IMR-90 (cell line): ENCODE measurements at regions not wholly inside any gene's neighbourhood (a gene's known extent, or its start where the extent isn't known, plus 50 kb on each side); places are given as distances from the start of the nearest gene placed in this dataset.

ENCODE experiments used
- ATAC-seq: fragments of 200-7000 bp; cut with Tn5 transposase; 2 replicates; pipeline ENCODE4 v1.9.1; 2020; ENCODE audit warnings: low read depth, mild to moderate bottlenecking, moderate library complexity
- BruUV-seq: library from RNA; stranded (reverse); fragments of 400-500 nt; replicated peaks from 2 replicates; lab custom pipeline; 2021; lab: Mats Ljungman, UMichigan
- CTCF ChIA-PET: fragments of 300-600 bp; formaldehyde crosslinking; extraction: SDS; loops from one replicate; lab custom pipeline; 2021; ENCODE audit warnings: antibody characterized with exemption; lab: Yijun Ruan, JAX
- POLR2A ChIA-PET: fragments of 300-600 bp; sonication (Branson Sonifier 250); formaldehyde crosslinking; loops from one replicate; lab custom pipeline; 2022; ENCODE audit warnings: antibody characterized with exemption; ENCODE audit not compliant: unreplicated experiment; lab: Charles Lee
- DNase-seq: peaks from one replicate; pipeline ENCODE4 v3.0.0; 2013
- H2AFZ ChIP-seq: replicated peaks from 2 replicates; pipeline ENCODE3; 2013; ENCODE audit warnings: low read length, mild to moderate bottlenecking; ENCODE audit not compliant: poor library complexity
- H2AK5ac ChIP-seq: 2 replicates; pipeline ENCODE4 v1.6.1; 2013; ENCODE audit warnings: low read depth, low read length, inconsistent platforms
- H2AK9ac ChIP-seq: replicated peaks from 2 replicates; pipeline ENCODE3; 2013; ENCODE audit warnings: mild to moderate bottlenecking, low read depth, low read length, moderate library complexity; ENCODE audit not compliant: poor library complexity
- H2BK120ac ChIP-seq: 2 replicates; pipeline ENCODE4 v1.6.1; 2013; ENCODE audit warnings: low read depth, low read length, inconsistent platforms
- H2BK15ac ChIP-seq: 3 replicates; pipeline ENCODE4 v1.6.1; 2013; ENCODE audit warnings: low read depth, low read length, inconsistent platforms
- H2BK20ac ChIP-seq: 2 replicates; pipeline ENCODE4 v1.6.1; 2013; ENCODE audit warnings: low read depth, mild to moderate bottlenecking, inconsistent platforms, low read length, moderate library complexity
- H2BK5ac ChIP-seq: 2 replicates; pipeline ENCODE4 v1.6.1; 2013; ENCODE audit warnings: mild to moderate bottlenecking, low read depth, low read length, inconsistent platforms; ENCODE audit not compliant: poor library complexity, severe bottlenecking
- H3K14ac ChIP-seq: replicated peaks from 2 replicates; pipeline ENCODE4 v1.6.1; 2013; ENCODE audit warnings: low read depth, low read length, inconsistent platforms
- H3K18ac ChIP-seq: 2 replicates; pipeline ENCODE4 v1.6.1; 2013; ENCODE audit warnings: low read depth, low read length, control low read depth
- H3K23ac ChIP-seq: 2 replicates; pipeline ENCODE4 v1.6.1; 2013; ENCODE audit warnings: low read depth, low read length, inconsistent platforms
- H3K27ac ChIP-seq: 2 replicates; pipeline ENCODE4 v1.5.1; 2013; ENCODE audit warnings: mild to moderate bottlenecking, control low read depth, low read length; ENCODE audit not compliant: insufficient read depth
- H3K27me3 ChIP-seq: 2 replicates; pipeline ENCODE4 v1.6.1; 2013; ENCODE audit warnings: low read length; ENCODE audit not compliant: control insufficient read depth, insufficient read depth
- H3K36me3 ChIP-seq: 2 replicates; pipeline ENCODE4 v1.6.1; 2013; ENCODE audit warnings: low read length, mixed read lengths; ENCODE audit not compliant: control insufficient read depth, insufficient read depth
- H3K4ac ChIP-seq: 2 replicates; pipeline ENCODE4 v1.6.1; 2013; ENCODE audit warnings: low read depth, low read length, inconsistent platforms
- H3K4me1 ChIP-seq: 2 replicates; pipeline ENCODE4 v1.6.1; 2013; ENCODE audit warnings: low read length, mixed read lengths; ENCODE audit not compliant: control insufficient read depth, insufficient read depth
- H3K4me2 ChIP-seq: 2 replicates; pipeline ENCODE4 v1.6.1; 2013; ENCODE audit warnings: low read depth, mild to moderate bottlenecking, control low read depth, low read length, moderate library complexity
- H3K4me3 ChIP-seq: 2 replicates; pipeline ENCODE4 v1.5.1; 2013; ENCODE audit warnings: low read depth, mild to moderate bottlenecking, control low read depth, low read length, moderate library complexity; ENCODE audit not compliant: insufficient read depth
- H3K56ac ChIP-seq: 2 replicates; pipeline ENCODE4 v1.6.1; 2013; ENCODE audit warnings: low read length, inconsistent platforms; ENCODE audit not compliant: insufficient read depth; ENCODE audit errors: extremely low read depth
- H3K79me1 ChIP-seq, 2 experiments: 2 replicates each; pipeline ENCODE4 v1.6.1; 2013; ENCODE audit warnings: low read length in 2 of 2, inconsistent platforms in 1 of 2, low read depth in 1 of 2
- H3K9ac ChIP-seq: 2 replicates; pipeline ENCODE4 v1.6.1; 2013; ENCODE audit warnings: low read depth, low read length, control low read depth
- H3K9me1 ChIP-seq: 2 replicates; pipeline ENCODE4 v1.6.1; 2013; ENCODE audit warnings: low read length, inconsistent platforms; ENCODE audit not compliant: insufficient read depth
- H3K9me3 ChIP-seq: 2 replicates; pipeline ENCODE4 v1.6.1; 2013; ENCODE audit warnings: low read length; ENCODE audit not compliant: control insufficient read depth, insufficient read depth
- H4K20me1 ChIP-seq: 2 replicates; pipeline ENCODE4 v1.6.1; 2013; ENCODE audit warnings: low read length, inconsistent platforms; ENCODE audit not compliant: insufficient read depth
- H4K5ac ChIP-seq: 2 replicates; pipeline ENCODE4 v1.6.1; 2013; ENCODE audit warnings: mild to moderate bottlenecking, low read depth, low read length, control low read depth
- H4K8ac ChIP-seq, 2 experiments: 2 replicates each; pipeline ENCODE4 v1.6.1; 2013; ENCODE audit warnings: low read depth in 2 of 2, low read length in 2 of 2, control low read depth in 1 of 2, inconsistent platforms in 1 of 2
- H4K91ac ChIP-seq: 2 replicates; pipeline ENCODE4 v1.6.1; 2013; ENCODE audit warnings: low read depth, low read length, inconsistent platforms; ENCODE audit not compliant: insufficient read depth
- BHLHE40 ChIP-seq: fragments of 150-350 bp; IDR thresholded peaks from 2 replicates; pipeline ENCODE4 v1.6.1; 2016; ENCODE audit warnings: mild to moderate bottlenecking, low read depth, low read length
- CEBPB ChIP-seq: IDR thresholded peaks from 2 replicates; pipeline ENCODE4 v1.6.1; 2012; ENCODE audit warnings: low read depth, low read length, improper control_type of control experiment
- CHD1 ChIP-seq: IDR thresholded peaks from 2 replicates; pipeline ENCODE4 v1.6.1; 2012; ENCODE audit warnings: low read depth, low read length, improper control_type of control experiment
- ELK1 ChIP-seq: fragments of 150-350 bp; IDR thresholded peaks from 2 replicates; pipeline ENCODE4 v1.6.1; 2016; ENCODE audit warnings: low read depth, mild to moderate bottlenecking, low read length, moderate library complexity, borderline replicate concordance
- FOS ChIP-seq: fragments of 150-350 bp; IDR thresholded peaks from 2 replicates; pipeline ENCODE4 v1.6.1; 2016; ENCODE audit warnings: low read depth, low read length
- MAFK ChIP-seq: IDR thresholded peaks from 2 replicates; pipeline ENCODE4 v1.6.1; 2012; ENCODE audit warnings: low read depth, low read length, improper control_type of control experiment
- MAZ ChIP-seq: IDR thresholded peaks from 2 replicates; pipeline ENCODE4 v1.6.1; 2012; ENCODE audit warnings: low read depth, mild to moderate bottlenecking, low read length, improper control_type of control experiment, moderate library complexity, borderline replicate concordance
- MXI1 ChIP-seq: IDR thresholded peaks from 2 replicates; pipeline ENCODE4 v1.6.1; 2012; ENCODE audit warnings: low read depth, mild to moderate bottlenecking, low read length, moderate library complexity, borderline replicate concordance
- NFE2L2 ChIP-seq: fragments of 150-350 bp; IDR thresholded peaks from 2 replicates; pipeline ENCODE4 v1.6.1; 2016; ENCODE audit warnings: low read depth, mild to moderate bottlenecking, low read length
- POLR2A ChIP-seq: IDR thresholded peaks from 2 replicates; pipeline ENCODE4 v1.6.1; 2012; ENCODE audit warnings: mild to moderate bottlenecking, low read depth, low read length
- RAD21 ChIP-seq: IDR thresholded peaks from 2 replicates; pipeline ENCODE4 v1.6.1; 2012; ENCODE audit warnings: low read length, improper control_type of control experiment
- RCOR1 ChIP-seq: IDR thresholded peaks from 2 replicates; pipeline ENCODE4 v1.6.1; 2012; ENCODE audit warnings: mild to moderate bottlenecking, low read length, improper control_type of control experiment; ENCODE audit not compliant: insufficient replicate concordance
- RFX5 ChIP-seq: IDR thresholded peaks from 2 replicates; pipeline ENCODE4 v1.8.0; 2012; ENCODE audit warnings: low read depth, mild to moderate bottlenecking, low read length, moderate library complexity
- SMC3 ChIP-seq: fragments of 150-350 bp; IDR thresholded peaks from 2 replicates; pipeline ENCODE4 v1.6.1; 2016; ENCODE audit warnings: low read depth, mild to moderate bottlenecking, antibody characterized with exemption, low read length, moderate library complexity
- USF2 ChIP-seq: fragments of 150-350 bp; IDR thresholded peaks from 2 replicates; pipeline ENCODE4 v1.6.1; 2017; ENCODE audit warnings: mild to moderate bottlenecking, antibody characterized with exemption, low read length, low read depth
- WGBS, 2 experiments: methylation state at CpG; one replicate each; pipeline versions ENCODE4 v1.1.5 to v1.1.7; 2013; ENCODE audit warnings: missing lambda C conversion rate in 2 of 2; ENCODE audit not compliant: insufficient read length in 1 of 2; ENCODE audit errors: extremely low coverage in 2 of 2; 5-methylcytosine and 5-hydroxymethylcytosine counted together
- dilution Hi-C: fragments of 300-500 bp; cut with HindIII; formaldehyde crosslinking; loops from one replicate; pipeline ENCODE4 v1.14.3; 2018; ENCODE audit warnings: low sequenced_read_pairs; ENCODE audit not compliant: unreplicated experiment
- in situ Hi-C: fragments of 300-500 bp; cut with MboI; formaldehyde crosslinking; loops from 3 replicates; pipeline ENCODE4 v1.14.3; 2019; ENCODE audit warnings: low sequenced_read_pairs, inconsistent platforms, mixed read lengths
- intact Hi-C: fragments of 100-400 bp; cut with micrococcal nuclease; formaldehyde crosslinking; loops from 2 replicates; pipeline ENCODE4 v1.10.0; 2022
- TF ChIP-seq, protein P1 (sequence below): conservative IDR thresholded peaks from 2 replicates; pipeline ENCODE4 v1.5.1; 2012; ENCODE audit warnings: mild to moderate bottlenecking, low read depth, low read length, improper control_type of control experiment

DNA sequence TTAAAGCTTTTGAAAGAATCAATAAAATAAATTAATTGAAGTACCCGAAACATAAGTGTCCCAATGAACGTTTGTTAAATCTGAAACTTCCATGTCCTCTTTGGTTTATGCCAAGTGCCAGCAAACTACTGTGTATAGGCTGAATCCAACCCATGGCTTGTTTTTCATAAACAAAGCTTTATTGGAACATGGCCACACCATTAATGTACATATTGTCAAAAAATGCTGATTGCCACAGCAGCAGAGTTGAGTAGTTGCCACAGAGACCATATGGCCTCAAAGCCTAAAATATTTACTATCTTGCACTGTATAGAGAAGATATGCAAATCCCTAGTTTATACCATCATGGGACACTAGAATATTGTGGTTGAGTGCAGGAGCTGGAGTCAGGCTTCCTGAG lies 406.1 kb downstream of the MAFB start:
- Histone ChIP-seq H3K23ac (no peak overlapping the region), H3K4ac (no peak overlapping the region), H3K9me3 (no peaks in the 10 kb centered on the region), H3K4me1 (no peaks in the 10 kb centered on the region), H2BK5ac (no peak overlapping the region), H3K79me1 (no peaks in the 10 kb centered on the region), H3K9me1 (no peaks in the 10 kb centered on the region), H3K27ac (no peak overlapping the region), H2AFZ (no peak overlapping the region), H2BK15ac (no peak overlapping the region), H4K20me1 (no peaks in the 10 kb centered on the region), H2BK120ac (no peak overlapping the region), H3K9ac (no peak overlapping the region), H3K27me3 (no peaks in the 10 kb centered on the region), H3K56ac (no peak overlapping the region), H3K18ac (no peak overlapping the region), H4K8ac (no peak overlapping the region), H4K5ac (no peak overlapping the region), H2BK20ac (no peak overlapping the region), H3K4me2 (no peak overlapping the region), H2AK5ac (no peak overlapping the region), H3K4me3 (no peak overlapping the region), H4K91ac (no peak overlapping the region), H3K14ac (no peak overlapping the region), H3K36me3 (no peaks in the 10 kb centered on the region), H2AK9ac (no peak overlapping the region)
- intact Hi-C loops: no loop called here
- no CpG with 5 or more reads among the region's 2 CpGs for WGBS, 2 experiments
- no peak for ATAC-seq
- ChIA-PET POLR2A (no interaction called here), CTCF (no interaction called here)
- dilution Hi-C loops: no loop called here
- in situ Hi-C loops: no loop called here
- no peak for DNase-seq
- no TSS peak for BruUV-seq
- TF ChIP-seq RAD21 (no peak), BHLHE40 (no peak), RCOR1 (no peak), FOS (no peak), CEBPB (no peak), USF2 (no peak), MAZ (no peak), MXI1 (no peak), MAFK (no peak), ELK1 (no peak), POLR2A (no peak), NFE2L2 (no peak), RFX5 (no peak), CHD1 (no peak), SMC3 (no peak)
- TF ChIP-seq, protein P1, sequence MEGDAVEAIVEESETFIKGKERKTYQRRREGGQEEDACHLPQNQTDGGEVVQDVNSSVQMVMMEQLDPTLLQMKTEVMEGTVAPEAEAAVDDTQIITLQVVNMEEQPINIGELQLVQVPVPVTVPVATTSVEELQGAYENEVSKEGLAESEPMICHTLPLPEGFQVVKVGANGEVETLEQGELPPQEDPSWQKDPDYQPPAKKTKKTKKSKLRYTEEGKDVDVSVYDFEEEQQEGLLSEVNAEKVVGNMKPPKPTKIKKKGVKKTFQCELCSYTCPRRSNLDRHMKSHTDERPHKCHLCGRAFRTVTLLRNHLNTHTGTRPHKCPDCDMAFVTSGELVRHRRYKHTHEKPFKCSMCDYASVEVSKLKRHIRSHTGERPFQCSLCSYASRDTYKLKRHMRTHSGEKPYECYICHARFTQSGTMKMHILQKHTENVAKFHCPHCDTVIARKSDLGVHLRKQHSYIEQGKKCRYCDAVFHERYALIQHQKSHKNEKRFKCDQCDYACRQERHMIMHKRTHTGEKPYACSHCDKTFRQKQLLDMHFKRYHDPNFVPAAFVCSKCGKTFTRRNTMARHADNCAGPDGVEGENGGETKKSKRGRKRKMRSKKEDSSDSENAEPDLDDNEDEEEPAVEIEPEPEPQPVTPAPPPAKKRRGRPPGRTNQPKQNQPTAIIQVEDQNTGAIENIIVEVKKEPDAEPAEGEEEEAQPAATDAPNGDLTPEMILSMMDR: no peak
